ENCODE measurements at regions not wholly inside any gene's neighbourhood (a gene's known extent, or its start where the extent isn't known, plus 50 kb on each side); places are given as distances from the start of the nearest gene placed in this dataset.

DNA sequence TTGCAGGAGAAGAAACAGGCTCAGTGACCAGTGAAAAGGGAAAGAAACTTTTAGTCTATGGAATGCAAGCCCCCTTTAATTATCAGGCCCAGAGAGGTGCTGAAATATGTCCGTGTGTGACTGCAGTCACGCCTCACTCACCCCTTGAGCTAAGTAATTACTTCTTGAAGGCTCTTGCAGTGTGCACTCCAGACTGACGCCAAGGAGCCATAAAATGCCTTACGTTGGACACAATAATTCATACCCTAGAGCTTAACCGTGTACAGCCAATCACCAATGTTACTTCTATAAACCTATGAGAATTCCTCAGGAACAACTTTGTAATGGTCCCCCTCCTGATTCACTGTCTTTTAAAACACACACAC, 242.2 kb downstream of the SYK start:
- no peak for DNase-seq (ENCODE audit: low read depth)
- H3K4me3 ChIP-seq (ENCODE audit: low read length) = no peak overlapping the region
- TF ChIP-seq, protein P1, sequence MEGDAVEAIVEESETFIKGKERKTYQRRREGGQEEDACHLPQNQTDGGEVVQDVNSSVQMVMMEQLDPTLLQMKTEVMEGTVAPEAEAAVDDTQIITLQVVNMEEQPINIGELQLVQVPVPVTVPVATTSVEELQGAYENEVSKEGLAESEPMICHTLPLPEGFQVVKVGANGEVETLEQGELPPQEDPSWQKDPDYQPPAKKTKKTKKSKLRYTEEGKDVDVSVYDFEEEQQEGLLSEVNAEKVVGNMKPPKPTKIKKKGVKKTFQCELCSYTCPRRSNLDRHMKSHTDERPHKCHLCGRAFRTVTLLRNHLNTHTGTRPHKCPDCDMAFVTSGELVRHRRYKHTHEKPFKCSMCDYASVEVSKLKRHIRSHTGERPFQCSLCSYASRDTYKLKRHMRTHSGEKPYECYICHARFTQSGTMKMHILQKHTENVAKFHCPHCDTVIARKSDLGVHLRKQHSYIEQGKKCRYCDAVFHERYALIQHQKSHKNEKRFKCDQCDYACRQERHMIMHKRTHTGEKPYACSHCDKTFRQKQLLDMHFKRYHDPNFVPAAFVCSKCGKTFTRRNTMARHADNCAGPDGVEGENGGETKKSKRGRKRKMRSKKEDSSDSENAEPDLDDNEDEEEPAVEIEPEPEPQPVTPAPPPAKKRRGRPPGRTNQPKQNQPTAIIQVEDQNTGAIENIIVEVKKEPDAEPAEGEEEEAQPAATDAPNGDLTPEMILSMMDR (conservative IDR thresholded peaks at IDR 0.05; ENCODE audit: low read length) = no peak

- TF ChIP-seq, protein P1 (conservative IDR thresholded peaks at IDR 0.05; ENCODE audit: low read length) = no peak
- DNase-seq (ENCODE audit: low read depth) = no peak
- H3K4me3 ChIP-seq (ENCODE audit: low read length) = no peak overlapping the region
Observed at GRCh38 chr9:91044354-91044753, 242.7 kb downstream of the SYK start.

GRCh38 chr9:91045041-91045440, 243.4 kb downstream of the SYK start:
- H3K4me3 ChIP-seq (ENCODE audit: low read length) = no peak overlapping the region
- TF ChIP-seq, protein P1 (conservative IDR thresholded peaks at IDR 0.05; ENCODE audit: low read length) = no peak
- DNase-seq (ENCODE audit: low read depth) = no peak

- TF ChIP-seq, protein P1 (conservative IDR thresholded peaks at IDR 0.05; ENCODE audit: low read length) = no peak
- peak; percentile 14 for DNase-seq (ENCODE audit: low read depth)
- H3K4me3 ChIP-seq (ENCODE audit: low read length) = no peak overlapping the region
Observed at GRCh38 chr9:91047529-91047928, 245.9 kb downstream of the SYK start.

GRCh38 chr9:91047993-91048607, 246.5 kb downstream of the SYK start:
- TF ChIP-seq, protein P1 (conservative IDR thresholded peaks at IDR 0.05; ENCODE audit: low read length) = no peak
- H3K4me3 ChIP-seq (ENCODE audit: low read length) = no peak overlapping the region
- peak; percentile 90 for DNase-seq (ENCODE audit: low read depth)

GRCh38 chr9:91048749-91049148, 247.1 kb downstream of the SYK start:
- TF ChIP-seq, protein P1 (conservative IDR thresholded peaks at IDR 0.05; ENCODE audit: low read length) = no peak
- DNase-seq (ENCODE audit: low read depth) = no peak
- no peak overlapping the region for H3K4me3 ChIP-seq (ENCODE audit: low read length)

GRCh38 chr9:91053824-91054223, 252.2 kb downstream of the SYK start:
- DNase-seq (ENCODE audit: low read depth) = no peak
- TF ChIP-seq, protein P1 (conservative IDR thresholded peaks at IDR 0.05; ENCODE audit: low read length) = no peak
- H3K4me3 ChIP-seq (ENCODE audit: low read length) = no peak overlapping the region
